Upper lobe of left lung (tissue), 4 donors: ENCODE measurements at regions not wholly inside any gene's neighbourhood (a gene's known extent, or its start where the extent isn't known, plus 50 kb on each side); places are given as distances from the start of the nearest gene placed in this dataset.

Experiments
- EP300 ChIP-seq, 4 donors: sonication (generic); formaldehyde crosslinking; IDR thresholded peaks; one replicate each; pipeline ENCODE4 v1.5.1; 2017; ENCODE audit warnings: antibody characterized with exemption in 4 of 4, control low read depth in 2 of 4
- POLR2A ChIP-seq, 4 donors: fragments of 450-650 bp; IDR thresholded peaks; one replicate each; pipeline ENCODE4 v1.5.1; 2016 to 2017; ENCODE audit warnings: antibody characterized with exemption in 4 of 4, mild to moderate bottlenecking in 2 of 4
- POLR2AphosphoS5 ChIP-seq, 2 donors: sonication (generic); formaldehyde crosslinking; IDR thresholded peaks; one replicate each; pipeline ENCODE4 v1.5.1; 2017; ENCODE audit warnings: antibody characterized with exemption in 2 of 2
- TF ChIP-seq, protein P1 (sequence below), 6 experiments: fragments of 450-650 bp in 4 of 6; fragments of 200-600 bp in 2 of 6; sonication (generic) in 2 of 6; IDR thresholded peaks; one replicate each; pipeline ENCODE4 v1.5.1; 2016 to 2019; ENCODE audit warnings: antibody characterized with exemption in 6 of 6

DNA sequence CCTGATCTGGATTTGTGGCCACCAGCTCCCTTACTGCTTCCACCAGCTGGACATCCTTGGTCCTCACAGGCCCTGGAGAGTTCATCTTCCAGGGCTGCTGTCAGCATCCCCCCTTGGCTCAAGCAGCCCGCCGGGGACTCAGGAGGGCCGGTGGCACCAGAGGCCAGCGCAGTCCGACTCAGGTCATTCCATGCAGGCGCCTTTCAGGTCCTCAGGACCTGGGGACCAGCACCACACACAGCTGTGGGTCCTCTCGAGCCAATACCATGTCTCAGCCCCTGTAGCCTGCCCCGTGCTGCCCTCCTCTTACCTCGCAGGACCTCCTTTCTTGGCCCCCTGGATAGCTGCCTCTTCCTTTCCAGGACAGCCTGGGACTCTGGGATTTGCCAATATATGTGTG is 145.5 kb downstream of the BMS1 start:
- TF ChIP-seq, protein P1, sequence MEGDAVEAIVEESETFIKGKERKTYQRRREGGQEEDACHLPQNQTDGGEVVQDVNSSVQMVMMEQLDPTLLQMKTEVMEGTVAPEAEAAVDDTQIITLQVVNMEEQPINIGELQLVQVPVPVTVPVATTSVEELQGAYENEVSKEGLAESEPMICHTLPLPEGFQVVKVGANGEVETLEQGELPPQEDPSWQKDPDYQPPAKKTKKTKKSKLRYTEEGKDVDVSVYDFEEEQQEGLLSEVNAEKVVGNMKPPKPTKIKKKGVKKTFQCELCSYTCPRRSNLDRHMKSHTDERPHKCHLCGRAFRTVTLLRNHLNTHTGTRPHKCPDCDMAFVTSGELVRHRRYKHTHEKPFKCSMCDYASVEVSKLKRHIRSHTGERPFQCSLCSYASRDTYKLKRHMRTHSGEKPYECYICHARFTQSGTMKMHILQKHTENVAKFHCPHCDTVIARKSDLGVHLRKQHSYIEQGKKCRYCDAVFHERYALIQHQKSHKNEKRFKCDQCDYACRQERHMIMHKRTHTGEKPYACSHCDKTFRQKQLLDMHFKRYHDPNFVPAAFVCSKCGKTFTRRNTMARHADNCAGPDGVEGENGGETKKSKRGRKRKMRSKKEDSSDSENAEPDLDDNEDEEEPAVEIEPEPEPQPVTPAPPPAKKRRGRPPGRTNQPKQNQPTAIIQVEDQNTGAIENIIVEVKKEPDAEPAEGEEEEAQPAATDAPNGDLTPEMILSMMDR (IDR thresholded peaks at IDR 0.05): no peak
- TF ChIP-seq POLR2A (IDR thresholded peaks at IDR 0.05): no peak
- no peak for TF ChIP-seq EP300 (IDR thresholded peaks at IDR 0.05)
- TF ChIP-seq POLR2AphosphoS5 (IDR thresholded peaks at IDR 0.05): no peak
